GM19467 (cell line): ENCODE measurements at regions not wholly inside any gene's neighbourhood (a gene's known extent, or its start where the extent isn't known, plus 50 kb on each side); places are given as distances from the start of the nearest gene placed in this dataset.
A peak's percentile ranks its signal among the peaks of the same experiment; 100 is the strongest.
"Not testable (repeated sequence)": the region's sequence is repeated elsewhere in the genome, so short reads cannot be mapped to it uniquely, and the experiment has no call there.

Experiments used
- ATAC-seq: cut with Tn5 transposase; IDR thresholded peaks from one replicate; pipeline ENCODE4 v1.9.1; 2021; ENCODE audit warnings: mild to moderate bottlenecking, moderate library complexity; ENCODE audit not compliant: unreplicated experiment

DNA sequence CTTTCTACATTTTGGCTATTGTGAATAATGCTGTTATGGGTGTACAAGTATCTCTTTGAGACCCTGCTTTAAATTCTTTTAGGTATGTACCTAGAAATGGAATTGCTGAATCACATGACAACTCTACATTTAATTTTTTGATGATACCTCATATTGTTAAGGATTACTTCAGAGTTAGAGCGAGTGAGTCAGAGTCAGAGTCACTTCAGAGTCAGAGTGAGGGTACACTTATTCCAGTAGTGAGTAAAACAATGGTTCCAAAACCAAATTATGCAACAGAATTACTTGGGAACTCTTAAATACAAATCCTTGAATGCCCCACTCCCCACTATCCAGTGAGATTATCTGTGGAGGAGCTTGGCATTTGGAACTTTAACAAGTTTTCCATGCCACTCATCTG is 50.3 kb upstream of the SNRK start:
- no peak for ATAC-seq

DNA sequence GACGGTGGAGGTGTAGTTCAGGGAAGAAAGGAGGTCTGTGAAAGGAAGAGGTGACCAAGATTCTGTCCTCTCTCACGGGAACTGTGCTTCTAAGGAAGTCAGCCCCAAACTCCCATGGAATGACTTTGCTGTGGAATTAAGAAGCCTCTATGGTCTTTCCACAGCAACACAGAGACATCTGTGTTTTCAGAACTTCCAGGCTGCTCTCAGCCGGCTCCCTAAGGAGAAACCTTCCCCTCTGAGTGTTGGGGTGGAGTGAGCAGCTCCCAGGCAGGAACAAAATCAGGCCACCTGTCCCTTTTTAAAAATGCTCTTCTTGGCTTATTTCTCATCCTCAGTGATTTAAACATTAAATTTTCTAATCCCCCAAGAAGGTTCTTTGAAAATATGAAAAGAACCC is 53.3 kb upstream of the SNRK start:
- ATAC-seq, result no peak

DNA sequence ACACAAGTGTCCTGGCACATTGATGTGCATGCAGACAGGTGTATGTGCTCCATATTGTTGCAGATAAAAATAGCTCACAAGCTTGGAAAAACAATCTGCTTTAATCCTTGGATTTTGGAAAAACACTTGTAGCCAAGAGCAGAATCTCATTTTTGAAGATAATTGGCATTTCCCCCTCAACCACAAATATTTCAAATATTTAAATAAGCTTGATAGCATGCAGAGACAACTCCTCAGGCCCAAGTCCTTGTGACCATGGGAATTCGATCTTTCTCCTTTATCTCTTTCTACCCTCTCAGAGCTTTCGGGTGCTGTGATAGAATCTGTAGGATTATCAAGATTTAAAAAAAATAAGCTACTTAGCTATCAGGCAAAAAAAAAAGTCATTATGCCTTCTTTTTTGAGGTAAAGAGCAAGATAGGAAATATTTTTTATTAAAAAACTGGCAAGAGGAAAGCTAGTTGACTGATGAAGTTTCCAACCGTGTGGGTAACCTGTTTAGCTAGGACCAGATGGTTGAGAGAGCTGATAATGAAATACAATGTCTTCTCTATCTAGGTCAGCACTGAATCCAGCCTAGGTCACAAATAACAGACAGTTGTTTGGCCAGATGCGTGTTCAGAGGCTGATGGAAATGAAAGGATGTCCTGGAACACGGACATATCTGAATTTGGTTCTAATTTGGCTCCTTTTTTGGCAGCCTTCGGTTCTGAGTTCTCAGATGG is 54.9 kb upstream of the SNRK start:
- no peak for ATAC-seq

DNA sequence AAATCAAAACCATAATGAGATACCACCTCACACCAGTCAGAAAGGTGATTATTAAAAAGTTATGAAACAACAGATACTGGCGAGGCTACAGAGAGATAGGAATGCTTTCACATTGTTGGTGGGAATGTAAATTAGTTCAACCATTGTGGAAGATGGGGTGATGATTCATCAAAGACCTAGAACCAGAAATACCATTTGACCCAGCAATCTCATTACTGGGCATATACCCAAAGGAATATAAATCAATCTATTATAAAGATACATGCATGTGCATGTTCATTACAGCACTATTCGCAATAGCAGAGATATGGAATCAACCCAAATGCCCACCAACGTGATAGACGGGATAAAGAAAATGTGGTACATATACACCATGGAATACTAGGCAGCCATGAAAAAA is 56.5 kb upstream of the SNRK start:
- not testable (repeated sequence) for ATAC-seq

DNA sequence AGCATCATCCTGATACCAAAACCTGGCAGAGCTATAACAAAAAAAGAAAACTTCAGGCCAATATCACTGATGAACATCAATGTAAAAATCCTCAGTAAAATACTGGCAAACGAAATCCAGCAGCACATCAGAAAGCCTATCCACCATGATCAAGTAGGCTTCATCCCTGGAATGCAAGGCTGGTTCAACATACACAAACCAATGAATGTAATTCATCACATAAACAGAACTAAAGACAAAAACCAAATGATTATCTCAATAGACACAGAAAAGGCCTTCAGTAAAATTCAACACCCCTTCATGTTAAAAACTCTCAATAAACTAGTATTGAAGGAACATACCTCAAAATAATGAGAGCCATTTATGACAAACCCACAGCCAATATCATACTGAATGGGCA is 58.7 kb upstream of the SNRK start:
- not testable (repeated sequence) for ATAC-seq

DNA sequence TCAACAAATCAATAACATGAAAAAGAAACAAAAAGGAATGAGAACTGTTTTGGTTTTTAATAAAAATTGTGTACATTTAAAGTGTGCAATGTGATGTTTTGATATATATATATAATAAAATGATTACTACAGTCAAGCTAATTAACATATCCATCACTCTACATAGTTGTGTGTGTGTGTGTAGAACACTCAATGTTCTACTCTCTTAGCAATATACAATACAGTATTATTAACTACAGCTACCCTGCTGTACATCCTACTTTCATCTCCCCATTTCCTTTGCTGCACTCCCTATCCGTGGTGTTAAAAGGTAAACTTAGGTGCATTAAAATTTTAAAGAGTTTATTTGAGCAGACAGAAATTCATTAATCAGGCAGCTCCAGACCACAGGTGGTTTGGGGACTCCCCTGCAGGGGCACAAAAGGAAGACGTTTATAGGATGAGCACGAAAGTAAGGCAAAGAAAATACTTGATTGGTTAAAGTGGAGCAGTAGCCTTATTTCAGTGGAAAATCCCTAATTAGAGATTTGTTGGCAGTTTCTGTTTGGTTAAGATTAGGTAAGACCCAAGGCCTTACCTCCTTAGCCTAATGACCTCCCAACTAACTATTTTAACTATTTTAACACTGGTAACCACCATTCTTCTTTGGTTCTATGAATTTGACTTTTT is 61.8 kb upstream of the SNRK start:
- no peak for ATAC-seq

DNA sequence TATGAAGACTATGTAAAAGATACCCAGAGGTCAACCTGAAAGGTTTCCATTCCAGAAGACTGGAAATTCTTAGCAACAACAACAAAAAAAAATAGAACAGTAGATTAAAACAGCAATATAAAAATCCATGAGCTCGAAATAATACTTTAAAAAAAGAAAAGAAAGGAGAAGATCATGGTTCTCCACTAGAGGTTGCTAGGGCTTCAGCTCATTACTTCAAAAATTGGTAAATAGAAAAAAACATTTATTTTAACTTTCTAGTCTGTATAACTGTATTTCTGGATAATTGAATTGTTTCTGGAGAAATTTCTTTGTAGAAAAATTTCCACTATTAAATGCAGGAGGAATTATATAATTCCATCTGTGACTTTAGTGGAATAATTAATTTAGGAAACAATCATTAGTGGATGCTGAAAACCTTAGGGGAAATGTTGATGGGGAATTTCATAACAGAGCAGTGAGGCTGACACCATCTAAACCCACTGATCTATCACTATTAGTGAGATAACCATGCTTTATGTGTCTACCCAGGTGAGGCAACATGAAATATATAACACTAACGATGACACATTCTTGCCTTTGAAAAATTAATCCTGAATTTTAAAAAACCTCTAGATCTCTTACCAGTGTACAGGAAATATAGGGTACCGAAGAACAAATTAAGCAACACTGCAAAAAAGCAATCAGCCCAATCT is 62.5 kb upstream of the SNRK start:
- ATAC-seq, result no peak

DNA sequence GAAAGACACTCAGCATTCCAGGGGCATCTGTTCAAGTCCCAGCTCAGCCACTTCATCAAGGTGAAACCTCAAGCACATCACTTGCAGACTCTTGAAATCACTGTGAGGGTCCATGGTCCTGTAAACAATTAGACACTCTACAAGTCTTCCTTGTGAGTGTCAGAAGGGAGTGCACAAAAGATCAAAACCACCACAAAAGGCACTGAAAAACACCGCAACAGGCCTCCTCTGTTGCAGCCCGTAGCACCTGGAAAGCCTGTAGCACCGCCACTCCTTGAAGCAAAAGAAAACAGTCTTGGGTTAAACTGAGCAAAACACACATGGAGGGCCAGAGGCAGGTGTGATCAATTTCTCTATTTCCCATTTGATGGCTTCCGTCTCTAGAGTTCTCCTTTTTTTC is 63.8 kb upstream of the SNRK start:
- no peak for ATAC-seq

DNA sequence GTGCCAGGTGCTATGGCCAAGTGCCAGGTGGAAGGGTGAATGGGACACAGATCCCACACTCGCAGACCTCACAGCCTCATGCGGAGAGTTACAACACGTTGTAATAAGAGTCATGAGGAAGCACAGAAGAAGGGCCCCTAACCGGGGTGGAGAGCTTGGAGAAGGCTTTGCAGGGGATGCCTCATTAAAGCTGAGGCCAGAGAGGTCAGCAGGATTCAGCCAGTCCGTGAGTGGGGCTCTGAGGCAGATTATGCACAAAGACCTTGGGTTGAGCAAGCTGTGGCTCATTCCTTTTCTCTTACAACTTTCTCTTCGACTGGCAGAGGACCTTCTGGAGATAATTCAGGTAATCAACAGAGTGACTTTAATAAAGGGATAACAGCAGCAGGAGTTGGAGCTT is 65.3 kb upstream of the SNRK start:
- ATAC-seq, result no peak

DNA sequence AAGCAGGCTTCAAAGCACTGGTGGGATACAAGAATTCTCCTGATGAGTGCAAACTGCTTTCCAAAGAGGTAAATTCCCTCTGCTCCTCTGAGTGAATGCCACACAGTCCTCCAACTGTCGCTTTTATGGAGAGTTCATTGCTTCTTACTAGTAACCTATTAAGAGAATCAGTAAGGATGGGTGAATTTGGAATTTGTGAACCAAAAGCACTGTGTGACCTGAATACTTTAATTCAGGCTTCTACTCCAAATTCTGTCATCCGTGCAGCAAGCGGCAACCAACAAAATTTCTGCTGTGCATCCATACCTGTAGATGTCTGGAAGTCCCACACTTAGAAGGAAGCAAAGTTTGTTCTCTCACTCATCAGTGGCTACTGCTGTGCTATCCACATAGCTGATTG is 66.7 kb upstream of the SNRK start:
- no peak for ATAC-seq

DNA sequence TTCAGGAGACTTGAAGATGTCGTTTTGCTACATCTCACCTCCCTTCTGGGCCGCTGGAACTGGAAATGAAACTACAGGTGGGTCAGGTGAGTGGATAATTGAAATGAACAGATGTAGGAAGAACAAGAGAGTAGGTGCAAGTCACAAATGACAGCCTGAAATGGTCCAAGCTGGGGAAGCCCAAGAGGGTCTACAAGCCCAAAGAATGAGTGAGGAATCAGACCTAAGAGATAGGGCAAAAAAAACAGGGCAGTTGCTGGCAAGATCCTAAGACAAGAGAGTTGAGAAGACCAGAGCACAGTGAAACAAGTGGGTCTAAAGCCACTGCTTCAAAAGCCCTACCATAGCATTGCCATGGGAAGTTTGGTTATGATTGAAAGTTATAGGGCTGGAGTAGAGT is 67.4 kb upstream of the SNRK start:
- ATAC-seq, result no peak

DNA sequence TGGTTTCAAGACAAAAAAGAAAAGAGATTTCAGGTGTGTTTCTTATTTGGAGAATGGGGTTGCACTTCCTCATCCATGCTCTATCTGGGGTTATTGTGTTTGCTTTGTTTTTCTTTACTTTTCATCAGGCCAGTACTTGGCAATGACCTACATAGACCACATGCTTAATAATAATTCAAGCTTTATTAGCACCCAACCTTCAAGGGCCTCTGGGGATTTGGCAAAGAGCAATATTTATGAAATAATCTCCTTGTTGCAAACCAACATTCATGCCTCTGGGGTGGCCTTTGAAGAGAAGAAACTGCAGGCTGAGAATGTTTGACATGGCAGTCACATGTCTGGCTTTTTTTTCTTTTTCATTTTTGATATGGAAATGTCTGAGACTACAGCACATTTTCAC is 68.2 kb upstream of the SNRK start:
- ATAC-seq, result no peak

DNA sequence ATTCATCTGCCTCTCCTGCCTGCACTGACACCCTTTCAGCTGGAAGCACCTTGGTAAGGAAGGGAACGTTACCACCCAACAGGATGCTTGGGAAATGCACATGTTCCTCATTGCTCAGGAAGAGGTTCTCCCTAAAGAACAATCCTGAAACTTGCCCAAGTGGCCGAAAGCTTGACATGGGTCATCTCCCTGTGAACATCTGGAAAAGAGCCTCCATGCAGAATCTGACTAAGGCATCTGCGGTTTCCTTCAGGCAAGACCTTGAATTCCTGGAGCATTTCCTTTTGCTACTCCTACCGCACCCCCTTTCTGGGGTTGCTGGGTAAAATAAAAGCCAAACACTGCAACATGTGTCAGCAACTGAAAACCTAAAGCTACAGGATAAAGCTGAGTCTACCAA is 68.7 kb upstream of the SNRK start:
- no peak for ATAC-seq

DNA sequence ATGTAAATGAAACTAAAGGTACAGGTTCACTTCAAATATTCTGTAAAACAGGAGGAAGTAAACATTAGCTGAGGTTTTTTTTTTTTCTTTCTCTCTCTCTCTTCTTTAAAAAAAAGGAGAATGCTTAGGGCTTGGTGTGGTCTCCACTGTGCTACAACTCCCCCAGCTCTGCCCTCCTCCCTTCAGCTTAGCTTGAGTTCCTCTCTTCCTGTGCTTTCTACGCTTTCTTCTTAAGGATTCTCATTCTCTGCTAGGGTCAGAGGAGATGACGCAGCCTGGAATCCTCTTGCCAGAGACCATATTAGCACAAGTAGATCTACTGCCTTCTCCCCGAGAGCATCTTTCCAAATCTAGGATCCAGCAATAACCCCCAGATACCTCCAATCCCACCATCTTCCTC is 69.1 kb upstream of the SNRK start:
- ATAC-seq, result no peak

DNA sequence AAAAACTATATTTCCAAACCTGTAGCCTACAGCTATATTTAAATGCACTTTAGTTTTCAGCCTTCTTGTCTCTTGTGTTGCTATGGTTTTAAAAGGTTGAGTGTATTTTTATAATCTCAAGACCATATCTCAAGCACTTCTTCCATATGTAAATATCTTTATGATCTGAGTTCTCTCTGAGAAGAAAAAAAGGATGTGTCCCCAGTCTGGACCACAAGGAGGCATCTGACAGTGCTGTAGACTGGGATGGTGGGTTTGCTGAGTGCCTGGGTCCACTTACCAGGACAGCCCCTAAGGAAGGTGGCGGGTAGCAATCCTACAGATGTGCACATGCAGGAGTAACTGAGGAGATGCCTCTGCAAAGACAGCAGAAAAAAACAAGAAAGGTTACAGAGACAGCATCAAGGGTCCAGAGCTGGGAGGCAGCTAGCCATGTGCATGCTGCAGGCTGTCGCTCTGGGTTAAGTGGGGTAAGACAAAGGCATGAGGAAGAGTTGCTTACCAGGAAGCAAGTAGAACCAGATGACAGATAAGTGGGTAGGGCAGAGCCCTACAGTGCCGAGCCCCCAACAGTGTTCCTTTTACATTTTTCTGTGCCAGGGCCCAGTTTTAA is 70.6 kb upstream of the SNRK start:
- no peak for ATAC-seq

DNA sequence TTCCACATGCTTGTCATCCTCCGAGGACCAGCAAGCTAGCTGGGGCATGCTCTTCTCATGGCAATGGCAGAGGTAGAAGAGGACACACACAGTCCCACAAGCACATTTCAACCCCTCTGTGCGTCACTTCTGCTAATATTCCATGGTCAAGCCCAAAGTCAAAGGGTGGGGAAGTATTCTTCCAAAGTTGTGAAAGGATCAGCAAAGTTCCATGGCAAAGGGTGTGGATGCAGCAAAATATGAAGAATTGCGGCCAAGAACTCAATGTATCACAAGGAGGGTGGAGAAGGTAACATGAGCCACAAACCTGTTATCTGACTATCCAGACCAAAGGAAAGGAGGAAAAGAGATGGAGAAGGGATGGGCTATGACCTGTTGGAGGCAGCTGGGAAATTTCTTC is 71.2 kb upstream of the SNRK start:
- ATAC-seq, result no peak

DNA sequence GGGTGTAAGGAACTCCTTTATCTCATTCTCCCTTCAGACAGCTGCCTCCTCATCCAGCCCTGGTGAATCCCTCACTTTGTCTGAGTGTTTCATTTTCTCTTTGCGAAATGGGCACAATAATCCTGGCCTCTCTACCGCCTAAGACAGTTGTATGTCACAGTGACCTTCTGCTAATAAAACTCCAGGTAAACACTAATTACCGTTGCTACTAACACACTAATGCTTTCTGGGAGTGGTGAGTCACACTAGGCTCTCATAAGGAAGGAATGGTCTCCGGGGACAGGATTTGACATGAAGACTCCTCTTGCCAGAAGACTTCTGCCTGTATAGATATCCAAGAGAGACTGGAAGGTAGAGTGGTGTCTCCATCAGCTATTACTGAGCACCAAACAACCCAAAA is 71.7 kb upstream of the SNRK start:
- no peak for ATAC-seq

DNA sequence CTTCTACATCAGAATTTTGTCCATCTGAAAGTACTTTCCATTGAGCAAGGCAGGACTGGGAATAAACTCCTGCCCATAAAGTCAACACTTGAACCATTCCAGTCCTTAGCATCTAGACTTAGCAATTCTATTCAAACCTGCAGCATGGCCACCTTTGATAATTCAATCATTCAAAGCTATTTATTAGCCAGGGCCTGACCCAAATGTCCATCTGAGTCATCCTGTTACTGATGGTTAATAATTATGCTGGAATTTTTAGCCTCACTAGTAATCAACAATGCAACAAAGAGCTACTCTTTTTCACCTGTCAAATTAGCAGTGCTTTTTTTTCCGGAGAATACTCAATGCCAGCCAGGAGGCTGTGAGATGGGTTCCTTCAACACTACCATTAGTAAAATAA is 72.7 kb upstream of the SNRK start:
- ATAC-seq, result peak; percentile 52

DNA sequence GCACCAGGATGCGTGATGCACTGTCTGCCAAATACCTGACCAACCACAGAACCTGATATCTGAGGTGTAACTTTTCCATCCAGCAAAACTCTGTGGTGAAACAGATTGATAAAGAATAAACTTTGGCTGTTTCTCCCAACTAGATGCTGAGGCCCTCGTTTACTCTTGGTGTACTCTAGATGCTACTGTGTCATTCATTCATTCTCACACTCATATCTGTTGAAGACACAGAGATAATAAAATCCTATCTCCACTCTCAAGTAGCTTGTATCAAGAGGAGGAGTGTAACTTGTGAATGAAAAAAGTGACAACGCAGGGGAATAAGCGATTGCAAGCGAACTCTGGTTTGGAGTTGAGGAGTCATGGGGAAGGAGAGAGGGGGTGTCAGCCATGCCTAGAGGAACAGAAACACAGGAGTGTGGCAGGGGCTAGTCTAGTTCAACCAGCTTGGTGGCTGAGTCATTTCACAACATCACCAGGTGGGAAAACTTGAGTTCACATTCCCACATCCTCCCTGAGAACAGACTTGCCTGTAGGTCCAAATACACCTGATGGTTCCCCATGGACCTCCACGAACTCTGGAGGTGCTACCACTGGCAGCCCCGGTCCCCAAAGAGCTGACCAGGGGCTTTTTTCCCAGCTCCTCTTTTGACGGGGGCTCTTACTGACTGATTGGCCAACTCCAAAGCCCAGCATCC is 73.3 kb upstream of the SNRK start:
- no peak for ATAC-seq

DNA sequence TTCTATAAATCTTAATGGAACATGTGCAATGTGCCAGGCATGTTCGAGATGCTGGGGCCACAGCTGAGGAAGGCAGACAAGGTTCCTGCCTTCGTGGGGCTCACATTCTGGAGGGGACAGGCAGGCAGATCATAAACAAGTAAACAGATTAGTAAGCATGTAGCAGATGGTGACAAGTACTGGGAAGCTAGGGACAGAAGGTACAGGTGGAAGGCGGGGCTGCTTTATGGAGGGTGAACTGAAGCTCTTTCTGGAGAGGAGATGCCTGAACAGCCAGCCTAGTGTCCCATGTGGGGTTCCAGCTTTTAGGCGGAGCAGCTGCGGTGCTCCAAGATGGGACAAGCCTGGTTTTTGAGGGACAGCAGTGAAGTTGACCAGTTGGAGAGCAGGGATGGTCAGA is 74.7 kb upstream of the SNRK start:
- no peak for ATAC-seq
